GM23338 (cell line): ENCODE measurements at regions not wholly inside any gene's neighbourhood (a gene's known extent, or its start where the extent isn't known, plus 50 kb on each side); places are given as distances from the start of the nearest gene placed in this dataset.

Experiments used
- CREB1 ChIP-seq: fragments of 250-450 bp; sonication (Bioruptor Pico); IDR thresholded peaks from 2 replicates; pipeline ENCODE4 v1.5.0; 2020; ENCODE audit warnings: low read depth, mild to moderate bottlenecking, moderate library complexity
- CTCF ChIP-seq, 2 experiments: fragments of 200-600 bp in 1 of 2; sonication (generic) in 1 of 2; conservative IDR thresholded peaks; 2 replicates each; pipeline versions ENCODE4 v1.5.1 to v1.6.1; 2016 to 2017; ENCODE audit warnings: antibody characterized with exemption in 2 of 2, low read depth in 2 of 2, mild to moderate bottlenecking in 2 of 2, moderate library complexity in 1 of 2
- ETS1 ChIP-seq: IDR thresholded peaks from 2 replicates; pipeline ENCODE4 v1.6.1; 2016; ENCODE audit warnings: antibody characterized with exemption
- EZH2 ChIP-seq: fragments of 200-600 bp; sonication (generic); IDR thresholded peaks from one replicate; pipeline ENCODE4 v1.8.0; 2017; ENCODE audit warnings: antibody characterized with exemption, mild to moderate bottlenecking, low read depth; ENCODE audit not compliant: unreplicated experiment
- EZH2phosphoT487 ChIP-seq: fragments of 200-600 bp; sonication (generic); IDR thresholded peaks from one replicate; pipeline ENCODE4 v1.8.1; 2018; ENCODE audit warnings: antibody characterized with exemption; ENCODE audit not compliant: unreplicated experiment
- JUNB ChIP-seq: IDR thresholded peaks from one replicate; pipeline ENCODE4 v1.6.1; 2016; ENCODE audit warnings: antibody characterized with exemption; ENCODE audit not compliant: unreplicated experiment
- NANOG ChIP-seq: IDR thresholded peaks from 2 replicates; pipeline ENCODE4 v1.6.1; 2016; ENCODE audit warnings: antibody characterized with exemption, borderline replicate concordance
- POLR2AphosphoS5 ChIP-seq: IDR thresholded peaks from 2 replicates; pipeline ENCODE4 v1.6.1; 2016; ENCODE audit warnings: antibody characterized with exemption, low read depth
- STAT1 ChIP-seq: IDR thresholded peaks from one replicate; pipeline ENCODE4 v1.6.1; 2016; ENCODE audit warnings: antibody characterized with exemption; ENCODE audit not compliant: unreplicated experiment
- ZNF114 ChIP-seq: fragments of 250-450 bp; sonication (Bioruptor Pico); IDR thresholded peaks from 2 replicates; pipeline ENCODE4 v1.5.0; 2020; ENCODE audit warnings: mild to moderate bottlenecking, moderate library complexity
- ZNF331 ChIP-seq: fragments of 250-450 bp; sonication (Bioruptor Pico); IDR thresholded peaks from 2 replicates; pipeline ENCODE4 v1.5.0; 2020; ENCODE audit warnings: low read depth, mild to moderate bottlenecking, moderate library complexity
- TF ChIP-seq, protein P1 (sequence below): IDR thresholded peaks from one replicate; pipeline ENCODE4 v1.6.1; 2018; ENCODE audit warnings: antibody characterized with exemption; ENCODE audit not compliant: unreplicated experiment
- TF ChIP-seq, protein P2 (sequence below): fragments of 250-450 bp; sonication (Bioruptor Pico); IDR thresholded peaks from 2 replicates; pipeline ENCODE4 v1.5.0; 2020; ENCODE audit warnings: mild to moderate bottlenecking, moderate library complexity

DNA sequence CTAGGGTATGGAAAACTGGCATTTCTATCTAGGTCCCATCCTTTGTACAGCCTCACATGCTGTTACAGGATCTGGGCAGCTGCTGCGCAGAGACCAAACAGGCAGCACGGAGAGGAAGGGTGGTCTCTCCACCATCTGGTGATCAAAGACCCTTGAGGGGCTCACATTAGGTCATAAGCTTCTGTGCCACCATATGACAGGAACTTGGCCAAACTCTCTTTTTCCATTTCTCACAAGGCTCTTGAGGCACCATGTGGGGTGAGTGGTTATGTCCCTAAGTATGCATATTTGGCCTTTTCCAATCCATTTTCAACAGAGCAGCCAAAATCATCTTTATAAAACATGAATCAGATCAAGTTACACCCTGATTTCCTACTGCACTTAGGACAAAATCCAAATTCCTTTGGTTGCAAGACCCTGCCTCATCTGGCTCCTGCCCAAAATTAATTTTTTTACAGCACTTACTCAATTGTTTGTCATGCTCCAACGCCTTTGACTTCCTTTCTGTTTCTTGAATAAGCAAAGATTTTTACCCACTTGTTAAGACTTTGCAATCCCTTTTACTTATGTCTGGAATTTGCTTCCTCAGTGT, 730.0 kb downstream of the MAT2B start:
- TF ChIP-seq CTCF (conservative IDR thresholded peaks at IDR 0.05; ENCODE audit: low read depth in 2 of 2) (no peak), POLR2AphosphoS5 (no peak), EZH2 (no peak), EZH2phosphoT487 (no peak), ZNF114 (CRISPR knock-in tag) (no peak), CREB1 (CRISPR knock-in tag) (no peak), JUNB (no peak), ETS1 (no peak), NANOG (no peak), STAT1 (no peak), ZNF331 (CRISPR knock-in tag) (no peak)
- TF ChIP-seq, protein P1, sequence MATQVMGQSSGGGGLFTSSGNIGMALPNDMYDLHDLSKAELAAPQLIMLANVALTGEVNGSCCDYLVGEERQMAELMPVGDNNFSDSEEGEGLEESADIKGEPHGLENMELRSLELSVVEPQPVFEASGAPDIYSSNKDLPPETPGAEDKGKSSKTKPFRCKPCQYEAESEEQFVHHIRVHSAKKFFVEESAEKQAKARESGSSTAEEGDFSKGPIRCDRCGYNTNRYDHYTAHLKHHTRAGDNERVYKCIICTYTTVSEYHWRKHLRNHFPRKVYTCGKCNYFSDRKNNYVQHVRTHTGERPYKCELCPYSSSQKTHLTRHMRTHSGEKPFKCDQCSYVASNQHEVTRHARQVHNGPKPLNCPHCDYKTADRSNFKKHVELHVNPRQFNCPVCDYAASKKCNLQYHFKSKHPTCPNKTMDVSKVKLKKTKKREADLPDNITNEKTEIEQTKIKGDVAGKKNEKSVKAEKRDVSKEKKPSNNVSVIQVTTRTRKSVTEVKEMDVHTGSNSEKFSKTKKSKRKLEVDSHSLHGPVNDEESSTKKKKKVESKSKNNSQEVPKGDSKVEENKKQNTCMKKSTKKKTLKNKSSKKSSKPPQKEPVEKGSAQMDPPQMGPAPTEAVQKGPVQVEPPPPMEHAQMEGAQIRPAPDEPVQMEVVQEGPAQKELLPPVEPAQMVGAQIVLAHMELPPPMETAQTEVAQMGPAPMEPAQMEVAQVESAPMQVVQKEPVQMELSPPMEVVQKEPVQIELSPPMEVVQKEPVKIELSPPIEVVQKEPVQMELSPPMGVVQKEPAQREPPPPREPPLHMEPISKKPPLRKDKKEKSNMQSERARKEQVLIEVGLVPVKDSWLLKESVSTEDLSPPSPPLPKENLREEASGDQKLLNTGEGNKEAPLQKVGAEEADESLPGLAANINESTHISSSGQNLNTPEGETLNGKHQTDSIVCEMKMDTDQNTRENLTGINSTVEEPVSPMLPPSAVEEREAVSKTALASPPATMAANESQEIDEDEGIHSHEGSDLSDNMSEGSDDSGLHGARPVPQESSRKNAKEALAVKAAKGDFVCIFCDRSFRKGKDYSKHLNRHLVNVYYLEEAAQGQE = no peak
- TF ChIP-seq, protein P2, sequence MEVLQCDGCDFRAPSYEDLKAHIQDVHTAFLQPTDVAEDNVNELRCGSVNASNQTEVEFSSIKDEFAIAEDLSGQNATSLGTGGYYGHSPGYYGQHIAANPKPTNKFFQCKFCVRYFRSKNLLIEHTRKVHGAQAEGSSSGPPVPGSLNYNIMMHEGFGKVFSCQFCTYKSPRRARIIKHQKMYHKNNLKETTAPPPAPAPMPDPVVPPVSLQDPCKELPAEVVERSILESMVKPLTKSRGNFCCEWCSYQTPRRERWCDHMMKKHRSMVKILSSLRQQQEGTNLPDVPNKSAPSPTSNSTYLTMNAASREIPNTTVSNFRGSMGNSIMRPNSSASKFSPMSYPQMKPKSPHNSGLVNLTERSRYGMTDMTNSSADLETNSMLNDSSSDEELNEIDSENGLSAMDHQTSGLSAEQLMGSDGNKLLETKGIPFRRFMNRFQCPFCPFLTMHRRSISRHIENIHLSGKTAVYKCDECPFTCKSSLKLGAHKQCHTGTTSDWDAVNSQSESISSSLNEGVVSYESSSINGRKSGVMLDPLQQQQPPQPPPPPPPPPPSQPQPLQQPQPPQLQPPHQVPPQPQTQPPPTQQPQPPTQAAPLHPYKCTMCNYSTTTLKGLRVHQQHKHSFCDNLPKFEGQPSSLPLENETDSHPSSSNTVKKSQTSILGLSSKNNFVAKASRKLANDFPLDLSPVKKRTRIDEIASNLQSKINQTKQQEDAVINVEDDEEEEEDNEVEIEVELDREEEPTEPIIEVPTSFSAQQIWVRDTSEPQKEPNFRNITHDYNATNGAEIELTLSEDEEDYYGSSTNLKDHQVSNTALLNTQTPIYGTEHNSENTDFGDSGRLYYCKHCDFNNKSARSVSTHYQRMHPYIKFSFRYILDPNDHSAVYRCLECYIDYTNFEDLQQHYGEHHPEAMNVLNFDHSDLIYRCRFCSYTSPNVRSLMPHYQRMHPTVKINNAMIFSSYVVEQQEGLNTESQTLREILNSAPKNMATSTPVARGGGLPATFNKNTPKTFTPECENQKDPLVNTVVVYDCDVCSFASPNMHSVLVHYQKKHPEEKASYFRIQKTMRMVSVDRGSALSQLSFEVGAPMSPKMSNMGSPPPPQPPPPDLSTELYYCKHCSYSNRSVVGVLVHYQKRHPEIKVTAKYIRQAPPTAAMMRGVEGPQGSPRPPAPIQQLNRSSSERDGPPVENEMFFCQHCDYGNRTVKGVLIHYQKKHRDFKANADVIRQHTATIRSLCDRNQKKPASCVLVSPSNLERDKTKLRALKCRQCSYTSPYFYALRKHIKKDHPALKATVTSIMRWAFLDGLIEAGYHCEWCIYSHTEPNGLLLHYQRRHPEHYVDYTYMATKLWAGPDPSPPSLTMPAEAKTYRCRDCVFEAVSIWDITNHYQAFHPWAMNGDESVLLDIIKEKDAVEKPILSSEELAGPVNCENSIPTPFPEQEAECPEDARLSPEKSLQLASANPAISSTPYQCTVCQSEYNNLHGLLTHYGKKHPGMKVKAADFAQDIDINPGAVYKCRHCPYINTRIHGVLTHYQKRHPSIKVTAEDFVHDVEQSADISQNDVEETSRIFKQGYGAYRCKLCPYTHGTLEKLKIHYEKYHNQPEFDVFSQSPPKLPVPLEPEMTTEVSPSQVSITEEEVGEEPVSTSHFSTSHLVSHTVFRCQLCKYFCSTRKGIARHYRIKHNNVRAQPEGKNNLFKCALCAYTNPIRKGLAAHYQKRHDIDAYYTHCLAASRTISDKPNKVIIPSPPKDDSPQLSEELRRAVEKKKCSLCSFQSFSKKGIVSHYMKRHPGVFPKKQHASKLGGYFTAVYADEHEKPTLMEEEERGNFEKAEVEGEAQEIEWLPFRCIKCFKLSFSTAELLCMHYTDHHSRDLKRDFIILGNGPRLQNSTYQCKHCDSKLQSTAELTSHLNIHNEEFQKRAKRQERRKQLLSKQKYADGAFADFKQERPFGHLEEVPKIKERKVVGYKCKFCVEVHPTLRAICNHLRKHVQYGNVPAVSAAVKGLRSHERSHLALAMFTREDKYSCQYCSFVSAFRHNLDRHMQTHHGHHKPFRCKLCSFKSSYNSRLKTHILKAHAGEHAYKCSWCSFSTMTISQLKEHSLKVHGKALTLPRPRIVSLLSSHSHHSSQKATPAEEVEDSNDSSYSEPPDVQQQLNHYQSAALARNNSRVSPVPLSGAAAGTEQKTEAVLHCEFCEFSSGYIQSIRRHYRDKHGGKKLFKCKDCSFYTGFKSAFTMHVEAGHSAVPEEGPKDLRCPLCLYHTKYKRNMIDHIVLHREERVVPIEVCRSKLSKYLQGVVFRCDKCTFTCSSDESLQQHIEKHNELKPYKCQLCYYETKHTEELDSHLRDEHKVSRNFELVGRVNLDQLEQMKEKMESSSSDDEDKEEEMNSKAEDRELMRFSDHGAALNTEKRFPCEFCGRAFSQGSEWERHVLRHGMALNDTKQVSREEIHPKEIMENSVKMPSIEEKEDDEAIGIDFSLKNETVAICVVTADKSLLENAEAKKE = no peak
